K562 (cell line): ENCODE measurements at regions not wholly inside any gene's neighbourhood (a gene's known extent, or its start where the extent isn't known, plus 50 kb on each side); places are given as distances from the start of the nearest gene placed in this dataset.
A peak's percentile ranks its signal among the peaks of the same experiment; 100 is the strongest.
"Not testable (repeated sequence)": the region's sequence is repeated elsewhere in the genome, so short reads cannot be mapped to it uniquely, and the experiment has no call there.

Experiments
- ATAC-seq: fragments of 200-7000 bp; cut with Tn5 transposase; 3 replicates; pipeline ENCODE4 v1.9.1; 2020; ENCODE audit warnings: moderate library complexity
- BruUV-seq: library from RNA; stranded (reverse); fragments of 400-500 nt; replicated peaks from 2 replicates; lab custom pipeline; 2021; lab: Mats Ljungman, UMichigan
- CTCF ChIA-PET: fragments of 300-600 bp; formaldehyde crosslinking; extraction: SDS; loops from one replicate; lab custom pipeline; 2021; ENCODE audit warnings: low intra/inter-chr PET ratio; lab: Yijun Ruan, JAX
- POLR2A ChIA-PET: fragments of 300-600, 350-650 bp; sonication (Branson Sonifier 250); formaldehyde crosslinking; extraction: SDS; loops from one replicate; lab custom pipeline; 2021; ENCODE audit warnings: antibody characterized with exemption, inconsistent platforms; lab: Yijun Ruan, JAX
- DNase-seq, 4 experiments: peaks; one replicate each; pipeline versions ENCODE4 v3.0.0 to v3.0.0-alpha.2; 2011 to 2018; ENCODE audit warnings: low spot score in 3 of 4, mixed read lengths in 3 of 4; ENCODE audit errors: extremely low read depth in 1 of 4
- FAIRE-seq: peaks from 2 replicates; lab custom pipeline; 2011; peaks lifted over from hg19 to GRCh38; lab: Jason Lieb, UNC
- H2AFZ ChIP-seq: 2 replicates; pipeline ENCODE4 v1.6.0; 2011; ENCODE audit warnings: low read depth, low read length, control low read depth, inconsistent platforms
- H3K27ac ChIP-seq: fragments of 200-600 bp; 3 replicates; pipeline ENCODE4 v1.8.0; 2011; ENCODE audit warnings: low read depth, mild to moderate bottlenecking, control low read depth, inconsistent platforms, low read length, moderate library complexity, mixed read lengths; ENCODE audit errors: extremely low read depth
- H3K27me3 ChIP-seq, 2 experiments: fragments of 300-600 bp in 1 of 2; 2 replicates in 1 of 2; 3 replicates in 1 of 2; pipeline versions ENCODE4 v1.6.0 to v1.8.0; 2011; ENCODE audit warnings: inconsistent platforms in 2 of 2, low read length in 2 of 2, mild to moderate bottlenecking in 1 of 2, mixed read lengths in 1 of 2, moderate library complexity in 1 of 2; ENCODE audit not compliant: control insufficient read depth in 2 of 2, insufficient read depth in 2 of 2
- H3K36me3 ChIP-seq: fragments of 300-600 bp; 3 replicates; pipeline ENCODE4 v1.8.0; 2011; ENCODE audit warnings: mild to moderate bottlenecking, low read length, inconsistent platforms; ENCODE audit not compliant: control insufficient read depth, insufficient read depth
- H3K4me1 ChIP-seq, 2 experiments: fragments of 200-600 bp in 1 of 2; replicated peaks in 1 of 2; 2 replicates in 1 of 2; 3 replicates in 1 of 2; pipeline versions ENCODE4 v1.5.1 to v1.8.0; 2011; ENCODE audit warnings: inconsistent platforms in 2 of 2, low read length in 2 of 2, mild to moderate bottlenecking in 1 of 2, mixed read lengths in 1 of 2, moderate library complexity in 1 of 2; ENCODE audit not compliant: control insufficient read depth in 2 of 2, insufficient read depth in 2 of 2
- H3K4me2 ChIP-seq: 2 replicates; pipeline ENCODE4 v1.6.1; 2011; ENCODE audit warnings: low read length, control low read depth, inconsistent platforms, mixed read lengths; ENCODE audit not compliant: insufficient read depth
- H3K4me3 ChIP-seq: fragments of 200-600 bp; sonication (generic), shearing (Covaris generic); 2 replicates; pipeline ENCODE4 v1.5.1; 2016; ENCODE audit warnings: control low read depth, inconsistent platforms
- H3K79me2 ChIP-seq: fragments of 200-600 bp; 3 replicates; pipeline ENCODE4 v1.8.0; 2011; ENCODE audit warnings: low read length, inconsistent platforms; ENCODE audit not compliant: control insufficient read depth, insufficient read depth
- H3K9ac ChIP-seq, 2 experiments: 2 replicates each; pipeline versions ENCODE4 v1.6.0 to v1.6.1; 2011; ENCODE audit warnings: low read depth in 2 of 2, low read length in 2 of 2, control low read depth in 1 of 2, inconsistent platforms in 1 of 2, mild to moderate bottlenecking in 1 of 2, mixed read lengths in 1 of 2; ENCODE audit not compliant: insufficient read depth in 1 of 2
- H3K9me1 ChIP-seq: one replicate; pipeline ENCODE4 v1.6.0; 2011; ENCODE audit warnings: inconsistent platforms, mild to moderate bottlenecking, low read length, moderate library complexity; ENCODE audit not compliant: control insufficient read depth, insufficient read depth
- H3K9me3 ChIP-seq: replicated peaks from 2 replicates; pipeline ENCODE4 v1.5.1; 2011; ENCODE audit warnings: low read depth, low read length, inconsistent platforms; ENCODE audit not compliant: control insufficient read depth, insufficient read depth
- H4K20me1 ChIP-seq: replicated peaks from 2 replicates; pipeline ENCODE4 v1.6.1; 2011; ENCODE audit warnings: low read length, inconsistent platforms, mixed read lengths; ENCODE audit not compliant: control insufficient read depth, insufficient read depth
- CBX3 ChIP-seq, 2 experiments: IDR thresholded peaks; 1 replicate in 1 of 2; 2 replicates in 1 of 2; pipeline ENCODE4 v1.6.1; 2012; ENCODE audit warnings: inconsistent platforms in 2 of 2, low read length in 2 of 2, borderline replicate concordance in 1 of 2, control low read depth in 1 of 2
- CBX5 ChIP-seq: IDR thresholded peaks from 2 replicates; pipeline ENCODE4 v1.6.1; 2014; ENCODE audit warnings: low read depth, borderline replicate concordance
- IRF2 ChIP-seq: sonication (generic); formaldehyde crosslinking; IDR thresholded peaks from 2 replicates; pipeline ENCODE4 v1.8.1; 2022; ENCODE audit warnings: mild to moderate bottlenecking, missing genetic modification reagents
- WGBS: fragments of 100-300 bp; shearing (Covaris generic); methylation state at CpG from one replicate; pipeline ENCODE4 v1.1.6; 2016; ENCODE audit warnings: low coverage, mixed read lengths; ENCODE audit not compliant: insufficient coverage; ENCODE audit errors: missing lambda C conversion rate; 5-methylcytosine and 5-hydroxymethylcytosine counted together
- in situ Hi-C: fragments of 300-500 bp; cut with MboI; formaldehyde crosslinking; loops from 4 replicates; pipeline ENCODE4 v1.15.0; 2018; ENCODE audit warnings: inconsistent platforms, mixed read lengths
- intact Hi-C: fragments of 100-400 bp; cut with micrococcal nuclease; formaldehyde crosslinking; loops from 2 replicates; pipeline ENCODE4 v1.14.2; 2022
- TF ChIP-seq, protein P1 (sequence below): IDR thresholded peaks from 3 replicates; pipeline ENCODE4 v1.6.1; 2011; ENCODE audit warnings: borderline replicate concordance, mild to moderate bottlenecking, moderate library complexity; ENCODE audit not compliant: insufficient read length; ENCODE audit errors: extremely low read depth
- TF ChIP-seq, protein P2 (sequence below): fragments of 450-650 bp; IDR thresholded peaks from 2 replicates; pipeline ENCODE4 v1.6.1; 2016; ENCODE audit warnings: borderline replicate concordance

DNA sequence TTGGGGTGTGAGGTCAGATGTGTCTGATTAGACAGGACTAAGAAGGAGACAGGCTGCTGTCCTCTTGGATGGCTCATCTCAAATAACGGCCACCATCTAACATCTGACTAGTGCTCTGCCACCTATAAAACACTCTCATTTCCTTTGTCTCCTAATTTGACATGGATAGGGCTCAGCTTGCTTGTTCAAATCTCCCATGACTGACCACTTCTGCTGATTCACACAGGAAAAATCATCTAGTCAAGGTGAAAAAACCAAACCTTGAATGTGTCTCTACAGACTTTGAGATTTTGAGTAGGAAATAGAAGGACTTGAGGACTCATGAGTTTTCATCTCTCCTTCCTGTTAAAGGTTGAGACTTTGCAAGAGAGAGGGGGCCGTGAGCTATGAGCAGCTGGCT lies 150.6 kb downstream of the IER5 start (continued):
- TF ChIP-seq, protein P1, sequence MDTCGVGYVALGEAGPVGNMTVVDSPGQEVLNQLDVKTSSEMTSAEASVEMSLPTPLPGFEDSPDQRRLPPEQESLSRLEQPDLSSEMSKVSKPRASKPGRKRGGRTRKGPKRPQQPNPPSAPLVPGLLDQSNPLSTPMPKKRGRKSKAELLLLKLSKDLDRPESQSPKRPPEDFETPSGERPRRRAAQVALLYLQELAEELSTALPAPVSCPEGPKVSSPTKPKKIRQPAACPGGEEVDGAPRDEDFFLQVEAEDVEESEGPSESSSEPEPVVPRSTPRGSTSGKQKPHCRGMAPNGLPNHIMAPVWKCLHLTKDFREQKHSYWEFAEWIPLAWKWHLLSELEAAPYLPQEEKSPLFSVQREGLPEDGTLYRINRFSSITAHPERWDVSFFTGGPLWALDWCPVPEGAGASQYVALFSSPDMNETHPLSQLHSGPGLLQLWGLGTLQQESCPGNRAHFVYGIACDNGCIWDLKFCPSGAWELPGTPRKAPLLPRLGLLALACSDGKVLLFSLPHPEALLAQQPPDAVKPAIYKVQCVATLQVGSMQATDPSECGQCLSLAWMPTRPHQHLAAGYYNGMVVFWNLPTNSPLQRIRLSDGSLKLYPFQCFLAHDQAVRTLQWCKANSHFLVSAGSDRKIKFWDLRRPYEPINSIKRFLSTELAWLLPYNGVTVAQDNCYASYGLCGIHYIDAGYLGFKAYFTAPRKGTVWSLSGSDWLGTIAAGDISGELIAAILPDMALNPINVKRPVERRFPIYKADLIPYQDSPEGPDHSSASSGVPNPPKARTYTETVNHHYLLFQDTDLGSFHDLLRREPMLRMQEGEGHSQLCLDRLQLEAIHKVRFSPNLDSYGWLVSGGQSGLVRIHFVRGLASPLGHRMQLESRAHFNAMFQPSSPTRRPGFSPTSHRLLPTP: no peak
- TF ChIP-seq, protein P2, sequence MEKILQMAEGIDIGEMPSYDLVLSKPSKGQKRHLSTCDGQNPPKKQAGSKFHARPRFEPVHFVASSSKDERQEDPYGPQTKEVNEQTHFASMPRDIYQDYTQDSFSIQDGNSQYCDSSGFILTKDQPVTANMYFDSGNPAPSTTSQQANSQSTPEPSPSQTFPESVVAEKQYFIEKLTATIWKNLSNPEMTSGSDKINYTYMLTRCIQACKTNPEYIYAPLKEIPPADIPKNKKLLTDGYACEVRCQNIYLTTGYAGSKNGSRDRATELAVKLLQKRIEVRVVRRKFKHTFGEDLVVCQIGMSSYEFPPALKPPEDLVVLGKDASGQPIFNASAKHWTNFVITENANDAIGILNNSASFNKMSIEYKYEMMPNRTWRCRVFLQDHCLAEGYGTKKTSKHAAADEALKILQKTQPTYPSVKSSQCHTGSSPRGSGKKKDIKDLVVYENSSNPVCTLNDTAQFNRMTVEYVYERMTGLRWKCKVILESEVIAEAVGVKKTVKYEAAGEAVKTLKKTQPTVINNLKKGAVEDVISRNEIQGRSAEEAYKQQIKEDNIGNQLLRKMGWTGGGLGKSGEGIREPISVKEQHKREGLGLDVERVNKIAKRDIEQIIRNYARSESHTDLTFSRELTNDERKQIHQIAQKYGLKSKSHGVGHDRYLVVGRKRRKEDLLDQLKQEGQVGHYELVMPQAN: no peak
- TF ChIP-seq IRF2 (CRISPR knock-in tag): no peak

DNA sequence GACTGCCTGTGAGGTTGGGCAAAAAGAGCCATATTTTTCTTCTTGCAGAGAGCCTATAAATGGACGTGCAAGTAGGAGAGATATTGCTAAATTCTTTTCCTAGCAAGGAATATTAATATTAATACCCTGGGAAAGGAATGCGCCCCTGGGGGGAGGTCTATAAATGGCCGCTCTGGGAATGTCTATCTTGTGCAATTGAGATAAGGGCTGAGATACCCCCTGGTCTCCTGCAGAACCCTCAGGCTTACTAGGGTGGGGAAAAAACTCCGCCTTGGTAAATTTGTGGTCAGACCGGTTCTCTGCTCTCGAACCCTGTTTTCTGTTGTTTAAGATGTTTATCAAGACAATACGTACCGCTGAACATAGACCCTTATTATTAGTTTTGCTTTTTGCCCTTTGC lies 157.8 kb downstream of the IER5 start:
- CTCF ChIA-PET, ATAC-seq, in situ Hi-C loops, H3K4me1 ChIP-seq, H3K4me2 ChIP-seq, FAIRE-seq, H2AFZ ChIP-seq, H3K9ac ChIP-seq, H3K79me2 ChIP-seq, POLR2A ChIA-PET, intact Hi-C loops, H3K9me1 ChIP-seq, H3K27ac ChIP-seq, H3K36me3 ChIP-seq, H4K20me1 ChIP-seq, BruUV-seq, H3K4me3 ChIP-seq, DNase-seq, H3K9me3 ChIP-seq, H3K27me3 ChIP-seq: not testable (repeated sequence)
- 7% methylated on average over 8 of the region's 8 CpGs for WGBS
- TF ChIP-seq CBX5: peak; percentile 54; the same call in 1 of the 2 replicates
- TF ChIP-seq CBX3 (IDR thresholded peaks at IDR 0.05; ENCODE audit: borderline replicate concordance in 1 of 2, low read length in 2 of 2): 0 out of 3 replicates have a peak, but pooled peaks of 1 of the 2 experiments have one; percentile 28

DNA sequence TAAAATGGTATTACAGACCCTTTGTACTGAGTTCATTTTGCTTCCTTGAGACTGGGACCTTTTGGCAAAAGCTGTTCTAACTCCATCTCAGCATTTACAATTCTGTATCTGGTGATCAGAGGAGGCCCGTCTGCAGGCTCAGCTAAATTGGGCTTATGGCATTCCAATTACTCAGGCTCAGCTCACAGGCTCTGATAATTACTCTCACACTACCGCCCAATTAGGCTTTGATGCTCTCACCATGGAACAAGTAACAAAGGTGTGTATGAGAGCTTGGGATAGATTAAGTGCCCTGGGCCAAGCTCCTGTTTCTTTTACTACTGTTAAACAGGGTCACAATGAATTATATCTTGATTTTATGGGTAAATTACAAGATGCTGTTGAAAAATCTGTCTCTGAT lies 159.9 kb downstream of the IER5 start:
- intact Hi-C loops, H2AFZ ChIP-seq, H3K27me3 ChIP-seq, H3K36me3 ChIP-seq, FAIRE-seq, H3K79me2 ChIP-seq, H3K9ac ChIP-seq, ATAC-seq, H4K20me1 ChIP-seq, BruUV-seq, H3K9me1 ChIP-seq, POLR2A ChIA-PET, H3K4me3 ChIP-seq, H3K27ac ChIP-seq, CTCF ChIA-PET, H3K4me1 ChIP-seq, in situ Hi-C loops, DNase-seq, H3K9me3 ChIP-seq, H3K4me2 ChIP-seq: not testable (repeated sequence)
- WGBS: 0% methylated on average over 2 of the region's 2 CpGs
